Type B pancreatic cell (in vitro differentiated cells): ENCODE measurements at regions not wholly inside any gene's neighbourhood (a gene's known extent, or its start where the extent isn't known, plus 50 kb on each side); places are given as distances from the start of the nearest gene placed in this dataset.

Source experiments
- DNase-seq: peaks from one replicate; pipeline ENCODE4 v3.0.0; 2021; ENCODE audit warnings: mixed read lengths; ENCODE audit not compliant: unreplicated experiment; ENCODE audit errors: extremely low spot score
- H3K27ac Mint-ChIP-seq: 2 replicates; pipeline ENCODE4 v1.8.0; 2021; ENCODE audit warnings: mild to moderate bottlenecking, mixed read lengths
- H3K27me3 Mint-ChIP-seq: 2 replicates; pipeline ENCODE4 v1.8.0; 2021; ENCODE audit warnings: mixed read lengths
- H3K36me3 Mint-ChIP-seq: 2 replicates; pipeline ENCODE4 v1.8.0; 2021; ENCODE audit warnings: mixed read lengths
- H3K4me1 Mint-ChIP-seq: one replicate; pipeline ENCODE4 v1.8.0; 2021; ENCODE audit warnings: mixed read lengths; ENCODE audit not compliant: unreplicated experiment
- H3K4me3 Mint-ChIP-seq: 2 replicates; pipeline ENCODE4 v1.8.0; 2021; ENCODE audit warnings: mild to moderate bottlenecking, mixed read lengths
- H3K9me3 Mint-ChIP-seq: 2 replicates; pipeline ENCODE4 v1.8.0; 2021; ENCODE audit warnings: mixed read lengths
- CTCF ChIP-seq: fragments of 200-600 bp; sonication (generic); conservative IDR thresholded peaks from 2 replicates; pipeline ENCODE4 v1.5.0; 2021; ENCODE audit warnings: antibody characterized with exemption, mild to moderate bottlenecking

DNA sequence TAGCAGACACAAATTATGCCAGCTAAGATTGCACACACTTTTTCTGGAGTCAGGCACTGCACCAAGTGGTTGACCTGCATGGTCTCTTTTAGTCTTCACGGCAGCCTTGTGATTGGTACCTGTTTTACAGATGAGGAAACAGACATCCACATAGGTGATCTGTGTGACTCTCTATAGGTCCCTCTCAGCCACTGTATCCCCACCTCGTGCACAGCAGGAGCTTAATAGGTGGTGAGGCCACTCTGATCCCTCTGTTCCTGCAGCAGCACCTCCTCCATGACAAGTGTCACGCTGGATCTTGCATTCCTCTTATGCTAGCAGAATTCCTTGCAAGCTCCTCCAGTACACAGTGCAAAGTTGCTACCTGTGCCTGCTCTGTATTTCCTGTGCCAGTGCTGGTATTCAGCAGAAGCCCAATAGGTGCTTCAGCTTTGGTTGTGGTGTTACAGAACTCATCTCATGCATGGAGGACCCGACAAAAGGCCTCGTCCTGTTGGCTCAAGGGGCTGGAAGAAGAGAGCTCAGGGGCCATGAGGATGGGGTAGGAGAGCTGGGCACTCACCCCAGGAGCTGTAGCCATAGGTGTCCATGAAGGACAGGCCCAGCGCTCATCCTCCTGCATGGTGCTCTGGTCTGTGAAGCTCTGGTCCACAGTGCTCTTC, 546.7 kb downstream of the PTPRU start:
- Mint-ChIP-seq H3K27ac (no peak overlapping the region), H3K4me1 (no peaks in the 10 kb centered on the region), H3K9me3 (no peaks in the 10 kb centered on the region), H3K36me3 (no peaks in the 10 kb centered on the region), H3K4me3 (no peak overlapping the region), H3K27me3 (peaks cover 12% of the 10 kb centered on the region)
- no peak for TF ChIP-seq CTCF
- DNase-seq: no peak

- Mint-ChIP-seq H3K36me3 (no peaks in the 10 kb centered on the region), H3K4me1 (no peaks in the 10 kb centered on the region), H3K4me3 (no peak overlapping the region), H3K9me3 (no peaks in the 10 kb centered on the region), H3K27ac (no peak overlapping the region), H3K27me3 (peaks cover 12% of the 10 kb centered on the region)
- TF ChIP-seq CTCF: no peak
- DNase-seq: no peak
Measured at GRCh38 chr1:29779146-29779545, 542.8 kb downstream of the PTPRU start.

GRCh38 chr1:29777522-29777921, 541.2 kb downstream of the PTPRU start:
- Mint-ChIP-seq H3K4me1 (no peaks in the 10 kb centered on the region), H3K27me3 (peaks cover 12% of the 10 kb centered on the region), H3K36me3 (no peaks in the 10 kb centered on the region), H3K4me3 (no peak overlapping the region), H3K9me3 (no peaks in the 10 kb centered on the region), H3K27ac (no peak overlapping the region)
- no peak for TF ChIP-seq CTCF
- DNase-seq: no peak

DNA sequence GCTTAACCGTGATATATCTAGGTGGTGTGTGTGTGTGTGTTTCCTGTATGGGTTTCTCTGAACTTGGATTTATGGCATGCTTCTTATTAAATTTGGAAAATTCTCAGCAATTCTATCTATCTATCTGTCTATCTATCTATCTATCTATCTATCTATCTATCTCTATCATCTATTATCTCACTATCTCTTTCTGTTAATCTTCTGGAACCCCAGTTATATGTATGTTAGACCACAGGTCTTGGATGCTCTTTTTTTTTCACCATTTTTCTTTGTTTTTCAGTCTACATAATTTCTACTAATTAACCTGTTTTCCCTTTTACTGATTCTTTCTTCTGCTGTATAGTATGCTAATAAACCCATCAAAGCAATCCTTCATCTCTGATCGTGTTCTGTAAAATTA, 538.0 kb downstream of the PTPRU start:
- no peak for TF ChIP-seq CTCF
- Mint-ChIP-seq H3K27me3 (no peaks in the 10 kb centered on the region), H3K27ac (no peak overlapping the region), H3K9me3 (no peaks in the 10 kb centered on the region), H3K36me3 (no peaks in the 10 kb centered on the region), H3K4me1 (no peaks in the 10 kb centered on the region), H3K4me3 (no peak overlapping the region)
- no peak for DNase-seq

GRCh38 chr1:29772584-29773100, 536.3 kb downstream of the PTPRU start:
- Mint-ChIP-seq H3K4me3 (no peak overlapping the region), H3K36me3 (no peaks in the 10 kb centered on the region), H3K27me3 (peaks cover 8% of the 10 kb centered on the region), H3K4me1 (no peaks in the 10 kb centered on the region), H3K9me3 (no peaks in the 10 kb centered on the region), H3K27ac (no peak overlapping the region)
- TF ChIP-seq CTCF: no peak
- no peak for DNase-seq
